ENCODE measurements at regions not wholly inside any gene's neighbourhood (a gene's known extent, or its start where the extent isn't known, plus 50 kb on each side); places are given as distances from the start of the nearest gene placed in this dataset.

DNA sequence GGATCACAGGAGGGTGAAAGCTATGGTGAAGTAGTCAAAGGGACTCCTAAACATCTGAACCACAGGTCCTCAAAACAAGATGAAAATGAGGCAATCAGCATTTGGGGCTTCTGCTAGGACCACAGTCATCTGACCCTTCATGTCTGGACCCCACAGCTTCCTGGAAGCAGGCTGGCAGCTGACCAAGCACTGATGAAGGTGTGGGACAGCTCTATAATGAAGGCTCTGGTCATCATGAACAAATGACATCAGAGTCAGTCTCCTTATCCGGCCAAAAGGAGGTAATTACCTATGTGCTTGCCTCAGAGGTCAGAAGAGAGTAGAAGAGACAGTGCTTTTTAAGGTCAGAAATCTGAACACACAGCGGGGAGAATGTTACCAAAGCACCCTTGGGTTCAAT is 101.2 kb upstream of the GNAO1 start:
- DNase-seq (ENCODE audit: low spot score), result no peak

DNA sequence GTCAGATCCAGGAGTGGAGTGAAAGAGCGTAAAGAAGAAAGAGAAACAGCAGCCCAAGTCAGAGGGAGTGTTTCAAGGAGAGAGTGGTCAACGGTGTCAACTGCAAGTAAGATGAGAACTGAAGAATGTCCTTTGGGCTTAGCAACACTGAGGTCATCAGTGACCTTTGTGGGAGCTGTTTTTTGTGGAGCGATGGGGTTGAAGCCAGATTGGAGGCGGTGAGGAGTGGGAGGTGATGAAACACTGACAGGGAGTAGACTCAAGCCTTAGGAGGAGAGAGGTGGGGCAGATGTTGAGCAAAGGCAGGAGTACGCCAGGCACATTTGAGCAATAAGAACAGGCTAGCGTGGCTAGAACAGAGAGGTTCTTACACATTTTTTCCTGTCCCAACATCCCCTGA is 103.7 kb upstream of the GNAO1 start:
- DNase-seq (ENCODE audit: low spot score), result no peak

DNA sequence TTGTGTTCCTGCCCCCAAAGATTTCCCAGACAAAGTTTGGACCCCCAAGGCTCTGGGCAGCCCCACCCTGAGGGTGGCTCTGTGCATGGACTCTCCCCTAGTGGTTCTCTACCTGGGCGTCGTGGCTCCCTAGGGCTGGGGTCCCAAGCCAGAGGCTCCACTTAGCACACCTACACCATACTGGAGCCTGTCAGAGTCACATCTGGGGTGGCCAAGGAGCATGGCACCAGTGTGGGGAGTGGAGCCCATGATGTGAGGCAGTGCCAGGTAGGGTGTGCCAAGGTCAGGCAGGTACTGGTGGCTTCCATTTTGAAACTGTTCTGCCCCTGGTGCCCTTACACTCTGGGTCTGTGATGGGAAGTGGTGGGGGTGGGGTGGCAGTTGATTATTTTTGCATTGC is 109.9 kb upstream of the GNAO1 start:
- no peak for DNase-seq (ENCODE audit: low spot score)

DNA sequence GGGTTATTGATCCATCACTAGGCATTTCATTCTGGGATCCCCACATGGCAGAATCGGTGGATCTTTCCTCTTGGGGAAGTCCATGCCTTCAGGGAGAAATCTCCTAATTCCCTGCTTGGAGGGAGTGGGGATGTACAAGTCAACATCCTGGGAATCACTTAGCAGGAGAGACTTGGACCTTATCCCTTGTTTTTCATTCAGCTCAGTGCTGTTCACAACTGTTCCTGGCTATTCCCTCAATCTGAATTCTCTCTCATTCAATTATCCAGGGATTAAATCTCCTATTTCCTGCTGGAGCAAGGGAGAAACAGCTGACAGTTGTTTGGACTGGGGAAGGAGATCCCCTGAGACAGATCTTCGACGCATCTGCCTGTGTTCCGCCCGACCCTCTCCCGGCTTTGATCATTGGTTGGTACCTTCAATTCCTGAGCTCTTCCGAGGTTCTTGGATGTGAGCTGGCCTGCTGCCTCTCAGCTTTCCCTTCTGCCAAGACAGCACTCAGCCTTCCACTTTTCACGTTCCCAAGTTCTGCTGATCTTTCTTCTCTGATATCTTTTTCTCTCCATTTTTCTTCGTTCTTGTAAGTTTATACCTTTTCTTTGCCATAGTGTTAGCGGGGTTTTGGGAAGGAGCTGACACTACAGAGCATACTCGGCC is 115.4 kb upstream of the GNAO1 start:
- DNase-seq (ENCODE audit: low spot score), result no peak

DNA sequence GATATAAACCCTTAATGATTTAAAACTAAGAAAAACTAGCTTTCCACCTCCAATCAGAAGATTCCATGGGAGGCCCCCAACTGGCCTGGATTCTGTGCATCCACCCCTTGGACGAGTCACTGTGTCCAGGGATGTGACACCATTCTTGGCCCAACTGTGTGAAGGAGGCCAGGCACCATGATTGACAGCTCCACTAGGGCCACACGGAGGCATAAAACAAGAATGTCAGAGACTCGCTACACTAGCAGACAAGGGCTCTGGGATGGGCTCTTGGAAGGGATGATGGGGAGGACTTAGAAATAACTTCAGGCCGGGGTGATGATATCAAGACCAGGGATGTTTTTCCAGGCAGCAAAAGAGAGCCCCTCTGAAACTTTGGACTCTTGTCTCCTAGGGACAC is 117.8 kb upstream of the GNAO1 start:
- no peak for DNase-seq (ENCODE audit: low spot score)

DNA sequence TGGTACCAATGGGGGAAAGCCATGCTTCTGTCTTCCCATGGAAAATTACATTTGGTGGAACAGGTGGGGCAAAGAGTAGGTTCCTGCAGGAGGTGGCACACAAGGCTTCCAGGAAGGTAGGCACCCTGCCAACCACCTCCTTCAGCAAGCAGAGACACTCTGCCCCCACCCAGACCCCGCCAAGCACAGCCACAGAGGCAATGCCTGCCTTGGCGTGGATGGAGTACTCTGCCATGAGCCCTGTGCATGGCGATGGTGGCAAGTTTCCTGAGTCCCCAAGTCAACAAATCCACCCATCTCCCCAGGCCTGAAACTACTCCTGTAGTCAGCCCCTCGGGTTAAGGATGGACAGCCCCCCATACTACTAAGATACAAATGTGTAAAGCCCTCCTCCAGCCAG is 119.2 kb upstream of the GNAO1 start:
- DNase-seq (ENCODE audit: low spot score), result no peak

DNA sequence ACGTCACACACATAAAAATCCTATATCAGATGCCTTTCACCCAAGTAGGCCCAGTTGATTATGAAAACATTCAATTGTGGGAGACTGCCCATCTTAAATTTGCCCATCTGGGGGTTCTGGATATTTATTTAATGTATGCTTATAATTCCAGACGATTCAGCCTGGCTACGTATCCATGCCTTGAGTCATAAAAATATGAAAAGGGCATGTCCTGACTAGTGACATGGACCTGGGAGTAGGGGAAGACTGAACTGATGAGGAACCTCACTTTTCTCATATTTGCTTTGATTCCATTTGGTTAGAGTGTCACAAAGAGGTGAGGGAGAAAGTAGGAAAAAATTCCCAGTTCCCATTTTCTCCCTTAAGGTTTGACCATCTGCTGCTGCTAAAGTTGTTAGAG is 122.5 kb upstream of the GNAO1 start:
- no peak for DNase-seq (ENCODE audit: low spot score)

DNA sequence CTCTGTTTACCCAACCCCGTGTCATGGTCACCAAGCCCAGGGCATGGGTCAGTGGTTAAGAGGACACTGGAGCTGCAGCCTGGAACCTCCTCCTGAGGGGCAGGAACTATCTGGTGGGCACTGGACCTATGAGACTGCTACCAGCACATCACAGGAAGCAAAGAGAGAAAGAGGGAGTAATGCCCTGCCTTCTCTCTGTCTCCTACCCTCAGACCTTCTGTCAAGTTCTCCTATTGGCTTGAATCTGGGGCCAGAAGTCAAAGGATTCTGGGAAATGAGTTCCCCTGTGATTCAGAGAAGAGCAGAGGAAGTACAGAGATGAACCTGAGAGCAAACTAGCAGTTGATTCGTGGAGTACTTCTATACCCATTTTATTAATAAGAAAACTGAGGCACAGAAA is 123.0 kb upstream of the GNAO1 start:
- DNase-seq (ENCODE audit: low spot score), result no peak

DNA sequence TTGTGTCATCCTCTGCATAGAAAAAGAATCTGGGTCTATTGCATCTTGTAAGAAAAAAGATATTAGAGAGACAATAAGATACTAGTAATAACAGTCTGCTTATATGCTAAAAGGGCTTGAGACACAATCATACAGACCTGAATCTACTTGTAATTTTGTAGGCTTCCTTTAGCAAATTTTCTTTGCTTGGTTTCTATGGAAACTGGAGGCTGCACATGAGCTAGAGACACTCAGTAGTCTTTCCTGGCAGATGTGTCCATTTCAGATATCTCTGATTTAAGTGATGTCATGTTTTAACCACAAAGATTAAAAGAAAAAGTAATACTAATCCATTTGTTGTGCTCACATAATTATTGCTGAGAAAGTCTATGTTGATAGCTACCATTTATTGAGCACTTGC is 123.9 kb upstream of the GNAO1 start:
- no peak for DNase-seq (ENCODE audit: low spot score)

DNA sequence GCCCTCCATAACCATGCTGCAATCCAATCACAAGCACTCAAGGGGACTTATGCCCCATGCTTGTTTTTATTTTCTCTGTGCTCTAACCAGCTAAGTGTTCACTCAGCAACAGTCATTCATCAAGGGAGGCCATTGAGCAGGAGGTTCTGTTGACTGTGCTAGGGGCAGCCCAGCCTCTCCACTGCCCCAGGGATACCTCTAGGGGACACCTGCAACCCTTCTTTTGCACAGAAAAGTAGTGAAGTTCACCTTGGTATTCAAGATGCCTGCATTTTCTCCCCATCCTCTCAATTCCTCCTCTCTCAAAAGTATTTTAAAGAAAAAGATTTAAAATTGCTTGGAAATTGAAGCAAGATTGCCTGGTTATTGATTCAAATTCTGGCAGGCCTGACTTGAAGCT is 124.7 kb upstream of the GNAO1 start:
- DNase-seq (ENCODE audit: low spot score), result no peak

DNA sequence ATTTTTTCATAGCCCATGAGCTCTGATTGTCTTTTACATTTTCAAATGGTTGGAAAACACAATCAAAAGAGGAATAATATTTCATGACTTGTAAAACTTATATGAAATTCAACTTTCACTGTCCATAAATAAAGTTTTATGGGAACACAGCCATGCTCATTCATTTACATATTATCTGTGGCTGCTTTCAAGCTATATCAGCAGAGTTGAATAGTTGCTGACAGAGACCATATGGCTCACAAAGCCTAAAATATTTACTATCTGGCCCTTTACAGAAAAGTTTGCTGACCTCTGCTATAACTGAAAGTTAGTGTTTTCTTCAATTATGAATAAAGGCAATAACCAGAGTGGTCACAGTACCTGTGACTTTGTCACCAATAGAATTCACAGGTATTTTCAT is 128.2 kb upstream of the GNAO1 start:
- no peak for DNase-seq (ENCODE audit: low spot score)

DNA sequence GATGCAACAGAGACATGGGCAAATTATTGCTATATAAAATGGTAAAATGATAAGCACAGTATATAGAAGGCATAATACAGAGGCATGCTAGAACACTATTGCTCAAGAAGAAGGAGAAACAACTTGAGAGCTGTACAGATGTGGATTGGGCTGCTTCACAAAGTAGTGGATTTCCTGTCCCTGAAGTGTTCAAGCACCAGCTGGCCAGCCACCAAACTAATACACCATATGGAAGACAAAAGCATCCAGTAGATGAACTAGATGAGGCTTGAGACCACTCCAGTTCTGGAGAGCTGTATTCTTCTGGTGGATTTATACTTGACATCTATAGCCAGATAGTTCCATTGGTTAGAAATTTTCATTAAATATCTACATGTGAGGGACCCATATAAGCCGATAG is 134.1 kb upstream of the GNAO1 start:
- DNase-seq (ENCODE audit: low spot score), result no peak

DNA sequence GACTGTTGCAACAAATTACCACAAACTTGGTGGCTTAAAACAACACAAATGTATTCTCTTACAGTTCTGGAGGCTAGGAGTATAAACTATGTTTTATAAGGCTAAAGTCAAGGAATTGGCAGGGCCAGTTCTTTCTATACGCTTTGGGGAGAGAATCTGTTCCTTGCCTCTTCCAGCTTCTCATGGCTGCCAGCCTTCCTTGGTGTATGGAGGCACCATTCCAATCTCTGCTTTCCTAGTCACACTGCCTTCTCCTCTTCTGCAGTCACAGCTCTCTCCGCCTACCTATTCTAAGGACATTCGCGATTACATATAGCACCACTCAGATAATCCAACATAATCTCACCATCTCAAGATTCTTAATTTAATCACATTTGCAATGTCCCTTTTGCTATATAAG is 140.4 kb upstream of the GNAO1 start:
- DNase-seq (ENCODE audit: low spot score), result no peak

DNA sequence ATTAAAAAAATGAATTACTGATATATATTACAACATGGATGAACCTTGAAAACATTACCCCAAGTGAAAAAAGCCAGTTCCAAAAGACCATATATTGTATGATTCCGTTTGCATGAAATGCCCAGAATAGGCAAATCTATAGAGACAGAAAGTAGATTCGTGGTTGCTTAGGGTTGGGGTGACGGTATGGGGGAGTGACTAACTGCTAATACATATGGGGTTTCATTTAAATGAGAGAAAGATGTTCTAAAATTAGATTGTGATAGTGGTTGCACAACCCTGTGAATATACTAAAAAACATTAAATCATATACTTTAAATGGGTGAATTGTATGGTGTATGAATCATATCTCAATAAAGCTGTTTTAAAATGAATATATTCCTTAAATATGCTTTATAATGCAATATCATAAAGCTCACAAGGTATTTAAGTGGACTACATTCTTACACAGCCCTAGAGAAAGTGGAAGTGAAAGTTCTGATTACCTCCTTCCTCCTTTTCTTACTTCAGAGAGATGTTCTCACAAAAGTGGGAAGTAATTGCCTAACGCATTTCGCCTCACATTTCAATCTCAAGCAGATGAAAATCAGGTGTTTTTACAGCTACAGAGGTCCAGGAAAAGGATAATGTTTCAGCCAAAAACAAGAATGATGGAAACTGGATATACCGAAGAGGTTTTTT is 142.7 kb upstream of the GNAO1 start:
- peak; percentile 40 for DNase-seq (ENCODE audit: low spot score)

DNA sequence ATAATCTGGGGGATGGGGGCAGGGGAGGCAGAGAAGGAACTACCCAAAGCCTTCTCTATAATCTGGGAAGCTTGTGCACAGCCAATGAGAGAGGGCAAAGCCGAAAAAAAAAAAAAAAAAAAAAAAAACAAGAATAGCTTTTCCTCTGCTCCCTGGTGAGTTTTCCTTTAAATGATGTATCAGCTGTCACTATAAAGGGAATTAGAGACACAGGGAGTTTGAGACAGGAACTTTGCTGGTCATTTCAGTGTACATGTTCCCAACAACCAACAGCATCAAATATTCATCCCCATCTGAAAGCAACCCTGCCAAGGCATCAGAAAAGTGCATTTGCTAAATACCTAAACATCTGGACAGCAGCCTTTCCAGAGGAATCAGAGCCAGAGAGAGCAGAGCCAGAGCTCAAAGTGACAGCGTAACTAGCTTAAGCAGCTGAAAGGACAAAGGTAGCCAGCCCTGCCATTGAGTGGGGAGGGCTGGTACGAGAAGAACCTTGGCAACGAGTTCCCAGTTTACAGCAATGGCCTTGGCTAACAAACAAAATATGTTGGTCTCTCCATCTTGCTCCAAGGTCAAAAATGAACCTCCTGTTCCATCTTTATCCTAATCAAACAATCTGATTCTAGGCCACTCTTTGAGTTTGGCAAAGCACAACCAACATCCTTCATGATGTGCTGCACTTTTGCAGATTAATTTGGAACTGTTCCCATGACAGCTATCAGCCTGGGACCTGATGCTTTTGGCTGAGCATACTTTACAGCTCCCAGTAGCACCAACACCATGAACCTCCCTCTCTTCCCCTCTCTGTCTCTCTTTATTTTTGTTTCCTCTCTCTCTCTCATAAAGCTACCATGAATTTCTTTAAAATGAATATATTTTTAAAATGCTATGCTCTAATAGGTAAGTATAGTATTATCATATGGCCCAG is 143.7 kb upstream of the GNAO1 start:
- DNase-seq (ENCODE audit: low spot score), result peak; percentile 16

DNA sequence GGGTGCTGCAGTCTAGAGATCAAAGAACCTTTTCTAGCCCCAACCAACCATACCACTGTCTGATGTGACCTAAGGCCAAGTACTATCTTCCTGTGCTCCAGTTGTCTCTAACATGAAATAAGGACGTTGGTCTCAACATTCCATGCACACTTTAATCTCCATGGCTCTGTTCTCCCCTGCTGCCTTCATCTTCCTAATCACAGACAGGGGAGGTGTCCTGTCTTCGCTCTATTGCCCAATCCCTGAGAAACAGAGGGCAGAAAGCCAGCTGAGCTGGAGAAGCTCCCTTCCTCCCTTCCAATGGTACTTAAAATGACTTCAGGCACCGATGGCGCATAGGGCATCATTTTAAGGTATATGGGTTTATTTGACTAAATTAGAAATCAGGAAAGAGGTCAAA is 148.9 kb upstream of the GNAO1 start:
- no peak for DNase-seq (ENCODE audit: low spot score)

DNA sequence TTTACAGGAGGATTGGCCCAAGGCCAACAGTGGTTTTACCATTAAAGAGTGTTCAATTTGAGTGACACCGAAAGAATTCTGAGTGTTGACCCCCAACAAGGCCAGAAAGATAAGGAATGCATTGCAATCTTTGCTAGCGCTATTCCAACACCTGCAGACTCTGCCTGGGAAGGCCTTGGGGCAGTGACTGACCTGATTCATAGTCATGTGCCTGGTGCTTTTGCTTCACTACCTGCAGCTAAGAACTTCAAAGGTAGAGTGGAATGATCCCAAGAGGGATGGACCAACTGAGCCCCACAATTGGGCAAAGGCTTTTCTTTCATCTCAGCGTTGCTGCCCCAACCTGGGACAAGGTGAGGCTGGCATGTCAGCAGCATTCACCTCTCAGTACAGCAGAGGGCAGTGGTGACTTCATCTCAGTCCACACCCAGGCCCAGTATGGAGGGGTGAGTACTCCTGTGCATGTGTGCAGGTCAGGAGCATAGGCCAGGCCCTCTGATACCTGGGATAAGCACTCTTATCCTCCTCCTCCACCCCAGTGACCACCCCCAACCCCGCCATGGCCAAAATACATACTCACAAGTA is 149.6 kb upstream of the GNAO1 start:
- DNase-seq (ENCODE audit: low spot score), result peak; percentile 13

DNA sequence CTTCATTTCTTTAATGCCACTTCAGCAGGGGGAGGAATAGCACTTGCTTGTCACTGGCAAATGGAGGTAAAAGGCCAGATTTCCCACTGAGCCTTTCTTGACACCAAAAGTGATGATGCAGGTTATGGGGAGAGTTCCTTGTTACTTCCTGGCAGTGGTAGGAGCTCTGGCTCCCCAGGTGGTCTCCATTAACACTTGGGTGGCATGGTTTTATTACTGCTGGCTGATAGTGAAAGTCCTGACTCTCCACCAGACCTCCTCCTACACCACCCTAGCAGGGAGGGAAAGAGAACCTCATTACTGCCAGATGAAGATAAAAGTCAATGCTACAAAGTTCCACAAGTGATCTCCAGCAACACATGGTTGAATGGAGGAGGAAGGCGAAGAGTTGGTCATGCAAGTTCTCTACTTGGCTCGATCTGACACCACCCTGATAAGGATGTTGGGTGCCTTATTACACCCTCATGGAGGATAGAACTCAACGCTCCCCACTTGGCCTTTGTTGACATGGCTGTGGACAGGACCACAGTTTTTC is 152.7 kb upstream of the GNAO1 start:
- DNase-seq (ENCODE audit: low spot score), result no peak

DNA sequence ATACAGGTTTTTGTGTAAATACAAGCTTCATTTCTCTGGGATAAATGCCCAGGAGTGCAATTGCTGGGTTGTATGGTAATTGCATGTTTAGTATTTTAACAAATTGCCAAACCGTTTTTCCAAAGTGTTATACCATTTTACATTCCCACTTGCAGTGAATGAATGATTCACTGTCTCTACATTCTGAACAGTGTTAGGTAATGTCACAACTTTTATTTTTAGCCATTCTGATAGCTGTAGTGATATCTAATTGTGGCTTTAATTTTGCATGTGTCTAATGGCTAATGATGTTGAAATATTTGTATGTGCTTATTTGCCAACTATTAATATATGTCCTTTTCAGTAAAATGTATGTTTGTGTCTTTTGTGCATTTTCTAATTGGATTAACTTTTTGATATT is 156.9 kb upstream of the CES5A start:
- no peak for DNase-seq (ENCODE audit: low spot score)

DNA sequence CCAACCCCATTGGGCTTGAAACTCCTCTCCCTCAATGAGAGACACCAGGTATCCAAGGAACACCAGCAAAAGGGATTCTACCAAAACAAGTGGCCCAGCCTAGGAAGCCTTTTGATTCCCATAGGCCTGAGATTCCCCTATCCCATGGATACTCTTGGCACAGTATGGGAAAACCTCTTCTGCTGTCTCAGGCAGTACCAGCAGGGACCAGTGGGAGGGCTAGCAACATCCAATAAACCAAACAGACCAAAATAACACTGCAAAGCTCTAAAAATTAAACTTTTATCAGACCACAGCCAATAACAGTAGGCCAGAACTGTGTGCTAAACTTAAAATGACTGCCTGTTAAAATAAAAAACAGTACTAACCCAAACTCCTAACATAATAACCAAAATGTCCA is 153.9 kb upstream of the CES5A start:
- DNase-seq (ENCODE audit: low spot score), result no peak

DNA sequence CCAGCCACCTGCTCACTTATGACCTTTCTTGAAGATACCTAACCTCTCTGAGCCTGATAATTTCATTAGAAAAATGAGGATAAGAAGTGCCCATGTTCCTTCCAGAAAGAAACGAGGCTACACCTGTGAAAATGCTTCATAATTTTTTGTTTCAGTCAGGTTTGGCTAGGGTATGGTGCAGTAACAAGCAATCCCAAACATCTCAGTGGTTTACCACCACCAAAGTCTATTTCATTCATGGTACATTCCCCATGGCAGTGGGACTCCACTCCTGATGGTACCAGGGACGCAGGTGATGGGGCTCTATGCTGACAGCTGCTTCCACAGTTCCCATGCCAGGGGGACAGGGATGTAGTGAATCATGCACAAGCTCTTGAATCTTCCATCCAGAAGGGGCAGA is 147.6 kb upstream of the CES5A start:
- no peak for DNase-seq (ENCODE audit: low spot score)

DNA sequence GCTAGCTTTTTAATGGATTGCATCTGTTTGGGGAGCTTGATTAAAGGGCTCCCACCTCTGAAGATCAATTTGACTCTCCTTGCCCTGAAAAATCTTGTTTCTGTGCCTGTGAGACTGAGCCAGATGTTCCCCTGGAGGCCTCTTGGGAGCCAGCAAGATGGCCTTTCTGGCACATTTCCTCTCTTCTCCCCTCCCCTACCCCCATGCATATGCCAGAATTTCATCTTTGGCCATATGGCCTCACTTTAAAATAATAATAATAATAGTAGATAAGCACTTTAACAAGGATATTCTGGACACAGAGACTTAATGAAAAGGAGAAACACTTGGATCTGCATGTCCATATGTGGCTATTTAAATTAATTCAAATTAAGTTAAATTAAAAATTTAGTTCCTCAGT is 144.1 kb upstream of the CES5A start:
- no peak for DNase-seq (ENCODE audit: low spot score)

Data from Ammon's horn (tissue), 1 donor.